ENCODE measurements at regions not wholly inside any gene's neighbourhood (a gene's known extent, or its start where the extent isn't known, plus 50 kb on each side); places are given as distances from the start of the nearest gene placed in this dataset.

DNA sequence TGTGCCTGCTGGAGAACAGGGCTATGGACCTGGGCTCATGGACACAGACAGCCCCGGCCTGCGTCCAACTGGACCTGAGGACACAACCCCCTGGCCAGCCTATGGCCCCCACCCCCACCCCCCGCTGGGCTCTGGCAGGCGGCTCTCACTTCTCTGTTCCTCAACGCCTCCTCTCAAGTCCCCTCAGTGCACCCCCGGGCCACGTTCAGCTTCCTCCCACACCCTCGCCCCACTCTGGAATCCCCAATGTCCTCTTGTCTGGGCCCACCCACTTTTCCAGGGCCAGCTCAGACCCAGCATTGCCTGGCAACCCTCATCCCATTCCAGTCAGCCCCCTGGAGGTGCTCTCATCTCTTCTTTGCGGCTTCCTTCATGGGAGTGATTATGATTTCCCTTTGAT is 130.2 kb upstream of the SPACA7 start:
- H3K27me3 ChIP-seq (ENCODE audit: control insufficient read depth in 2 of 2, insufficient read depth in 2 of 2, low read length in 2 of 2), result no peaks in the 10 kb centered on the region
- no peak overlapping the region for H3K27ac ChIP-seq (ENCODE audit: low read depth in 1 of 2, low read length in 2 of 2)
- H2AFZ ChIP-seq (ENCODE audit: insufficient read depth, low read depth, low read length, poor library complexity, severe bottlenecking), result no peak overlapping the region
- no peak overlapping the region for H3K4me3 ChIP-seq (replicated peaks in 1 of 3; ENCODE audit: low read depth in 2 of 3, low read length in 3 of 3)
- Mint-ChIP-seq H3K9me3 (peaks cover 0 to 3% (median 0%) of the 10 kb centered on the region in 7 donors), H3K36me3 (no peaks in the 10 kb centered on the region), H3K27ac (no peak overlapping the region), H3K4me1 (no peaks in the 10 kb centered on the region), H3K4me3 (no peak overlapping the region), H3K27me3 (ENCODE audit: low read depth in 3 of 3) (peaks cover 0 to 6% (median 0%) of the 10 kb centered on the region in 3 donors)
- no peaks in the 10 kb centered on the region for H3K79me2 ChIP-seq (ENCODE audit: insufficient read depth, low read length)
- 88% methylated on average over 7 of the region's 9 CpGs for WGBS (ENCODE audit: insufficient coverage)
- TF ChIP-seq, protein P1, sequence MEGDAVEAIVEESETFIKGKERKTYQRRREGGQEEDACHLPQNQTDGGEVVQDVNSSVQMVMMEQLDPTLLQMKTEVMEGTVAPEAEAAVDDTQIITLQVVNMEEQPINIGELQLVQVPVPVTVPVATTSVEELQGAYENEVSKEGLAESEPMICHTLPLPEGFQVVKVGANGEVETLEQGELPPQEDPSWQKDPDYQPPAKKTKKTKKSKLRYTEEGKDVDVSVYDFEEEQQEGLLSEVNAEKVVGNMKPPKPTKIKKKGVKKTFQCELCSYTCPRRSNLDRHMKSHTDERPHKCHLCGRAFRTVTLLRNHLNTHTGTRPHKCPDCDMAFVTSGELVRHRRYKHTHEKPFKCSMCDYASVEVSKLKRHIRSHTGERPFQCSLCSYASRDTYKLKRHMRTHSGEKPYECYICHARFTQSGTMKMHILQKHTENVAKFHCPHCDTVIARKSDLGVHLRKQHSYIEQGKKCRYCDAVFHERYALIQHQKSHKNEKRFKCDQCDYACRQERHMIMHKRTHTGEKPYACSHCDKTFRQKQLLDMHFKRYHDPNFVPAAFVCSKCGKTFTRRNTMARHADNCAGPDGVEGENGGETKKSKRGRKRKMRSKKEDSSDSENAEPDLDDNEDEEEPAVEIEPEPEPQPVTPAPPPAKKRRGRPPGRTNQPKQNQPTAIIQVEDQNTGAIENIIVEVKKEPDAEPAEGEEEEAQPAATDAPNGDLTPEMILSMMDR (IDR thresholded peaks at IDR 0.05), result no peak
- no peaks in the 10 kb centered on the region for H4K20me1 ChIP-seq (ENCODE audit: insufficient read depth, low read length)
- no peaks in the 10 kb centered on the region for H3K36me3 ChIP-seq (replicated peaks in 1 of 2; ENCODE audit: control insufficient read depth in 1 of 2, insufficient read depth in 2 of 2, low read length in 2 of 2)
- no peak overlapping the region for H3K4me2 ChIP-seq (replicated peaks; ENCODE audit: extremely low read depth, low read length, poor library complexity, severe bottlenecking)
- intact Hi-C loops (cut with micrococcal nuclease), result no loop called here
- no peaks in the 10 kb centered on the region for H3K4me1 ChIP-seq (ENCODE audit: control insufficient read depth in 1 of 2, insufficient read depth in 2 of 2, low read length in 2 of 2)
- no peak for DNase-seq
- H3K9me3 ChIP-seq (replicated peaks in 1 of 2; ENCODE audit: control insufficient read depth in 1 of 2, insufficient read depth in 1 of 2, low read length in 2 of 2), result no peaks in the 10 kb centered on the region
- H3K9ac ChIP-seq (ENCODE audit: insufficient read depth, low read length, poor library complexity, severe bottlenecking), result no peak overlapping the region

DNA sequence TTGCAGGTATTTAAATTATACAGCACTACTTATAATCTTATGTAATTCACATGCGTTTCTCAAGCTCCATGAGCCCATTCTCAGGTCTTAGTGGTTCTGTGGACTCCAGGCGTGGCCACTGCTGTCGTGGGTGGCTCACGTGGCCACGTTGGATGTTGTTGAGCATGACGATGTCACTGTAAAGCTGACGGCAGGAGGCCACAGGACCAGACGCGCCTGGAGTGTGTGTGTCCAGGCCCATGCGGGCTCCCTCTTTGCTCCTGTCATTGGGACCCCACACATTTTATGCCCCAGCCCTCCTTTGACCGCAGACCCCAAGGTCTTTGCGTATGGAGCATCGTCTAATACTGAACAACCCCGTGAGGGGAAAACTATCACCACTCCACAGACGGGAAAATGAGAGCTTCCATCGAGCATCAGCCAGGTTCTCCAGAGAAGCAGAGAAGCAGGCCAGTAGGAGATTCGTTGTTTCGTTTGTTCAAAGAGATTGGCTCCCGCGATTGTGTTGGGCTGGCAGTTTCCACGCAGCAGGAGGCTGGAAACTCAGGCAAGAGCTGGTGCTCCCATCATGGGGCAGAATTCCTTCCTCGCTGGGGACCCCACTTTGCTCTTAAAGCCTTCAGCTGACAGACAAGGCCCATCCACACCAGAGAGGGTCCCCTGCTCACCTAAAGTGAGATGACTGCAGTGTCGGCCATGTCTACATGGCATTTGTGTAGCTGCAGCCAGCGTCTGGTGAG is 129.3 kb upstream of the SPACA7 start:
- Mint-ChIP-seq H3K27ac (no peak overlapping the region), H3K4me3 (no peak overlapping the region), H3K9me3 (peaks cover 0 to 2% (median 0%) of the 10 kb centered on the region in 7 donors), H3K4me1 (no peaks in the 10 kb centered on the region), H3K27me3 (ENCODE audit: low read depth in 3 of 3) (peaks cover 0 to 3% (median 0%) of the 10 kb centered on the region in 3 donors), H3K36me3 (no peaks in the 10 kb centered on the region)
- no peak overlapping the region for H3K9ac ChIP-seq (ENCODE audit: insufficient read depth, low read length, poor library complexity, severe bottlenecking)
- no peak overlapping the region for H3K4me3 ChIP-seq (replicated peaks in 1 of 3; ENCODE audit: low read depth in 2 of 3, low read length in 3 of 3)
- TF ChIP-seq, protein P1 (IDR thresholded peaks at IDR 0.05), result no peak
- no peak overlapping the region for H3K4me2 ChIP-seq (replicated peaks; ENCODE audit: extremely low read depth, low read length, poor library complexity, severe bottlenecking)
- H4K20me1 ChIP-seq (ENCODE audit: insufficient read depth, low read length), result no peaks in the 10 kb centered on the region
- no peaks in the 10 kb centered on the region for H3K9me3 ChIP-seq (replicated peaks in 1 of 2; ENCODE audit: control insufficient read depth in 1 of 2, insufficient read depth in 1 of 2, low read length in 2 of 2)
- no peak for DNase-seq
- H3K4me1 ChIP-seq (ENCODE audit: control insufficient read depth in 1 of 2, insufficient read depth in 2 of 2, low read length in 2 of 2), result no peaks in the 10 kb centered on the region
- H3K27me3 ChIP-seq (ENCODE audit: control insufficient read depth in 2 of 2, insufficient read depth in 2 of 2, low read length in 2 of 2), result no peaks in the 10 kb centered on the region
- H3K36me3 ChIP-seq (replicated peaks in 1 of 2; ENCODE audit: control insufficient read depth in 1 of 2, insufficient read depth in 2 of 2, low read length in 2 of 2), result no peaks in the 10 kb centered on the region
- 95% methylated on average over 20 of the region's 24 CpGs for WGBS (ENCODE audit: insufficient coverage)
- no peak overlapping the region for H3K27ac ChIP-seq (ENCODE audit: low read depth in 1 of 2, low read length in 2 of 2)
- intact Hi-C loops (cut with micrococcal nuclease), result no loop called here
- no peaks in the 10 kb centered on the region for H3K79me2 ChIP-seq (ENCODE audit: insufficient read depth, low read length)
- H2AFZ ChIP-seq (ENCODE audit: insufficient read depth, low read depth, low read length, poor library complexity, severe bottlenecking), result no peak overlapping the region
